HCT116 (cell line): ENCODE measurements at regions not wholly inside any gene's neighbourhood (a gene's known extent, or its start where the extent isn't known, plus 50 kb on each side); places are given as distances from the start of the nearest gene placed in this dataset.

Source experiments
- ATAC-seq: fragments of 200-7000 bp; cut with Tn5 transposase; 2 replicates; pipeline ENCODE4 v1.9.1; 2020; ENCODE audit warnings: mild to moderate bottlenecking, moderate library complexity
- BruUV-seq: library from RNA; stranded (reverse); fragments of 400-500 nt; replicated peaks from 2 replicates; lab custom pipeline; 2021; lab: Mats Ljungman, UMichigan
- CTCF ChIA-PET: fragments of 300-600 bp; sonication (Branson Sonifier 250); formaldehyde crosslinking; loops from one replicate; lab custom pipeline; 2021; ENCODE audit warnings: antibody characterized with exemption; lab: Charles Lee
- POLR2A ChIA-PET: fragments of 300-600, 350-600 bp; sonication (Branson Sonifier 250); formaldehyde crosslinking; loops from one replicate; lab custom pipeline; 2021; ENCODE audit warnings: antibody characterized with exemption; lab: Charles Lee
- RAD21 ChIA-PET, 2 experiments: fragments of 300-600 bp; sonication (Branson Sonifier 250); formaldehyde crosslinking; loops; one replicate each; lab custom pipeline; 2023; ENCODE audit warnings: low total read pairs in 2 of 2; ENCODE audit not compliant: uncharacterized antibody in 2 of 2, unreplicated experiment in 2 of 2, low non-redundant PET in 1 of 2; lab: Charles Lee
- DNase-seq: peaks from one replicate; pipeline ENCODE4 v3.0.0-alpha.2; 2010; ENCODE audit warnings: low read depth, low spot score
- H2AFZ ChIP-seq: fragments of 200-600 bp; shearing (Covaris generic), sonication (generic); 2 replicates; pipeline ENCODE4 v1.6.1; 2017; ENCODE audit warnings: low read depth, mixed run types, mixed read lengths, antibody characterized with exemption, low read length; ENCODE audit not compliant: poor library complexity, severe bottlenecking
- H3K27ac ChIP-seq: 2 replicates; pipeline ENCODE4 v1.5.1; 2012; ENCODE audit warnings: low read depth, low read length
- H3K27me3 ChIP-seq: fragments of 200-600 bp; sonication (generic); 2 replicates; pipeline ENCODE4 v1.6.1; 2016; ENCODE audit warnings: mixed run types, low read length, mixed read lengths; ENCODE audit not compliant: insufficient read depth
- H3K36me3 ChIP-seq, 2 experiments: fragments of 200-500 bp in 1 of 2; fragments of 200-600 bp in 1 of 2; sonication (Bioruptor generic) in 1 of 2; sonication (generic) in 1 of 2; 2 replicates each; pipeline versions ENCODE4 v1.5.1 to v1.6.1; 2014 to 2016; ENCODE audit warnings: low read length in 2 of 2, inconsistent platforms in 1 of 2, mixed read lengths in 1 of 2, mixed run types in 1 of 2; ENCODE audit not compliant: insufficient read depth in 2 of 2, control insufficient read depth in 1 of 2
- H3K4me1 ChIP-seq, 2 experiments: fragments of 200-600 bp in 1 of 2; sonication (generic) in 1 of 2; 2 replicates each; pipeline versions ENCODE4 v1.5.1 to v1.6.1; 2012 to 2017; ENCODE audit warnings: low read length in 2 of 2, inconsistent platforms in 1 of 2, mild to moderate bottlenecking in 1 of 2, mixed read lengths in 1 of 2, mixed run types in 1 of 2, moderate library complexity in 1 of 2; ENCODE audit not compliant: insufficient read depth in 2 of 2, control insufficient read depth in 1 of 2
- H3K4me2 ChIP-seq: fragments of 200-600 bp; sonication (generic); 2 replicates; pipeline ENCODE4 v1.6.1; 2017; ENCODE audit warnings: mixed run types, low read length, mixed read lengths
- H3K4me3 ChIP-seq, 2 experiments: fragments of 200-600 bp in 1 of 2; sonication (generic) in 1 of 2; replicated peaks in 1 of 2; 2 replicates each; pipeline ENCODE4 v1.5.1; 2011 to 2016; ENCODE audit warnings: low read length in 2 of 2, control low read depth in 1 of 2, low read depth in 1 of 2, mild to moderate bottlenecking in 1 of 2, mixed read lengths in 1 of 2, mixed run types in 1 of 2
- H3K79me2 ChIP-seq: fragments of 200-600 bp; sonication (generic); 2 replicates; pipeline ENCODE4 v1.6.1; 2017; ENCODE audit warnings: mild to moderate bottlenecking, mixed run types, low read length, moderate library complexity, mixed read lengths; ENCODE audit not compliant: insufficient read depth
- H3K9ac ChIP-seq: fragments of 200-600 bp; sonication (generic); 2 replicates; pipeline ENCODE4 v1.6.1; 2016; ENCODE audit warnings: low read length, mixed read lengths
- H3K9me2 ChIP-seq: fragments of 200-600 bp; sonication (generic), shearing (Covaris generic); 2 replicates; pipeline ENCODE4 v1.6.1; 2017; ENCODE audit warnings: mixed run types, mild to moderate bottlenecking, moderate library complexity; ENCODE audit not compliant: insufficient read depth
- H3K9me3 ChIP-seq, 2 experiments: fragments of 200-500 bp in 1 of 2; fragments of 200-600 bp in 1 of 2; sonication (Bioruptor generic) in 1 of 2; sonication (generic) in 1 of 2; 2 replicates each; pipeline ENCODE4 v1.6.1; 2014 to 2017; ENCODE audit warnings: low read length in 2 of 2, mixed read lengths in 2 of 2, inconsistent platforms in 1 of 2, low read depth in 1 of 2, mild to moderate bottlenecking in 1 of 2, mixed run types in 1 of 2, moderate library complexity in 1 of 2; ENCODE audit not compliant: control insufficient read depth in 1 of 2, insufficient read depth in 1 of 2
- H4K20me1 ChIP-seq: fragments of 200-600 bp; sonication (generic), shearing (Covaris generic); 2 replicates; pipeline ENCODE4 v1.6.1; 2017; ENCODE audit warnings: mixed run types, mild to moderate bottlenecking, moderate library complexity; ENCODE audit not compliant: insufficient read depth
- CBX3 ChIP-seq: IDR thresholded peaks from 2 replicates; pipeline ENCODE4 v1.6.1; 2012; ENCODE audit warnings: low read depth
- EZH2 ChIP-seq: fragments of 200-600 bp; sonication (generic); IDR thresholded peaks from 2 replicates; pipeline ENCODE4 v1.6.1; 2017; ENCODE audit warnings: antibody characterized with exemption, mixed run types
- MAX ChIP-seq: IDR thresholded peaks from 2 replicates; pipeline ENCODE4 v1.6.1; 2012
- POLR2AphosphoS5 ChIP-seq: IDR thresholded peaks from 2 replicates; pipeline ENCODE4 v1.6.1; 2011; ENCODE audit warnings: mild to moderate bottlenecking, low read depth, low read length, moderate library complexity
- TCF7L2 ChIP-seq: IDR thresholded peaks from 2 replicates; pipeline ENCODE4 v1.7.0; 2011; ENCODE audit warnings: borderline replicate concordance, inconsistent platforms; ENCODE audit not compliant: insufficient read depth, insufficient read length; ENCODE audit errors: extremely low read depth
- ZBTB33 ChIP-seq: IDR thresholded peaks from 2 replicates; pipeline ENCODE4 v1.6.1; 2011; ENCODE audit warnings: mild to moderate bottlenecking, low read length, moderate library complexity; ENCODE audit not compliant: insufficient replicate concordance; ENCODE audit errors: extremely low read depth
- intact Hi-C: fragments of 100-400 bp; cut with micrococcal nuclease; formaldehyde crosslinking; loops from 2 replicates; pipeline ENCODE4 v1.10.0; 2022
- TF ChIP-seq, protein P1 (sequence below): IDR thresholded peaks from 2 replicates; pipeline ENCODE4 v1.6.1; 2012

- no TSS peak for BruUV-seq
- no peak for ATAC-seq
- CTCF ChIA-PET, result no interaction called here
Measured at GRCh38 chr5:138699482-138699881, 53.7 kb upstream of the CTNNA1 start.

More at GRCh38 chr5:138699482-138699881, 53.7 kb upstream of the CTNNA1 start:
- intact Hi-C loops, result no loop called here
- H3K9ac ChIP-seq, result no peak overlapping the region
- no peaks in the 10 kb centered on the region for H3K36me3 ChIP-seq
- no peaks in the 10 kb centered on the region; the same call in 1 of the 2 replicates for H3K9me2 ChIP-seq
- POLR2A ChIA-PET, result no interaction called here
- no peak for DNase-seq
- H3K27me3 ChIP-seq, result no peaks in the 10 kb centered on the region
- no peaks in the 10 kb centered on the region for H4K20me1 ChIP-seq
- H3K9me3 ChIP-seq, result no peaks in the 10 kb centered on the region
- peaks cover 2 to 14% of the 10 kb centered on the region in 2 experiments; a peak in 2 of 4 replicates for H3K4me1 ChIP-seq
- no peak overlapping the region for H3K27ac ChIP-seq
- H3K79me2 ChIP-seq, result no peaks in the 10 kb centered on the region
- H3K4me3 ChIP-seq, result no peak overlapping the region
- TF ChIP-seq EZH2 (no peak), TCF7L2 (no peak), MAX (no peak), CBX3 (no peak), POLR2AphosphoS5 (no peak), ZBTB33 (no peak)
- TF ChIP-seq, protein P1, sequence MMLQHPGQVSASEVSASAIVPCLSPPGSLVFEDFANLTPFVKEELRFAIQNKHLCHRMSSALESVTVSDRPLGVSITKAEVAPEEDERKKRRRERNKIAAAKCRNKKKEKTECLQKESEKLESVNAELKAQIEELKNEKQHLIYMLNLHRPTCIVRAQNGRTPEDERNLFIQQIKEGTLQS, result no peak
- TF ChIP-seq, all 23 proteins: peak for 0
- RAD21 ChIA-PET, result no interaction called here
- H3K4me2 ChIP-seq, result no peak overlapping the region
- no peak overlapping the region for H2AFZ ChIP-seq
